A549 (cell line): ENCODE measurements at regions not wholly inside any gene's neighbourhood (a gene's known extent, or its start where the extent isn't known, plus 50 kb on each side); places are given as distances from the start of the nearest gene placed in this dataset.

Experiments
- ATAC-seq, 2 experiments: fragments of 200-7000 bp in 1 of 2; fragments of >200 bp in 1 of 2; cut with Nextera tagmentation in 1 of 2; cut with Tn5 transposase in 1 of 2; 3 replicates each; pipeline versions ENCODE4 v1.8.0 to v1.9.1; 2018 to 2020; ENCODE audit warnings: mild to moderate bottlenecking in 1 of 2, moderate library complexity in 1 of 2
- CTCF ChIA-PET: fragments of 300-600 bp; sonication (Branson Sonifier 250); formaldehyde crosslinking; extraction: SDS; loops from one replicate; lab custom pipeline; 2021; ENCODE audit warnings: antibody characterized with exemption, inconsistent platforms; lab: Yijun Ruan, JAX
- POLR2A ChIA-PET: fragments of 350-600 bp; formaldehyde crosslinking; extraction: SDS; loops from one replicate; lab custom pipeline; 2021; ENCODE audit warnings: antibody characterized with exemption, inconsistent platforms; lab: Yijun Ruan, JAX
- DNase-seq, 2 experiments: peaks; one replicate each; pipeline versions ENCODE4 v3.0.0 to v3.0.0-alpha.2; 2011 to 2016; ENCODE audit warnings: low read depth in 1 of 2, low spot score in 1 of 2
- FAIRE-seq: peaks from 2 replicates; lab custom pipeline; 2011; peaks lifted over from hg19 to GRCh38; lab: Jason Lieb, UNC
- H3K27ac ChIP-seq, 2 experiments: fragments of >200 bp; sonication (Bioruptor Twin); formaldehyde crosslinking; 3 replicates each; pipeline ENCODE4 v1.5.1; 2016 to 2017
- H3K4me1 ChIP-seq: fragments of >200 bp; sonication (Bioruptor Twin); formaldehyde crosslinking; 3 replicates; pipeline ENCODE4 v1.6.1; 2016
- H3K4me2 ChIP-seq: fragments of >200 bp; sonication (Bioruptor Twin); formaldehyde crosslinking; 3 replicates; pipeline ENCODE4 v1.6.1; 2016
- H3K4me3 ChIP-seq: fragments of >200 bp; sonication (Bioruptor Twin); formaldehyde crosslinking; 3 replicates; pipeline ENCODE4 v1.5.1; 2016
- H3K9me3 ChIP-seq: fragments of >200 bp; sonication (Bioruptor Twin); formaldehyde crosslinking; 3 replicates; pipeline ENCODE4 v1.6.1; 2016
- CBX2 ChIP-seq: fragments of 200-600 bp; sonication (generic); IDR thresholded peaks from 2 replicates; pipeline ENCODE4 v1.6.1; 2016; ENCODE audit warnings: low read depth, mild to moderate bottlenecking, borderline replicate concordance
- CBX8 ChIP-seq: fragments of 200-600 bp; sonication (generic); IDR thresholded peaks from 2 replicates; pipeline ENCODE4 v1.6.1; 2016
- EHF ChIP-seq: fragments of 250-450 bp; sonication (Bioruptor Pico); IDR thresholded peaks from 2 replicates; pipeline ENCODE4 v1.5.0; 2020; ENCODE audit warnings: mild to moderate bottlenecking
- EP300 ChIP-seq, 2 experiments: fragments of >200 bp; sonication (Bioruptor Twin); formaldehyde crosslinking; IDR thresholded peaks; 2 replicates in 1 of 2; 3 replicates in 1 of 2; pipeline ENCODE4 v1.6.1; 2016 to 2017
- FOSB ChIP-seq: fragments of 250-450 bp; sonication (Bioruptor Pico); IDR thresholded peaks from 2 replicates; pipeline ENCODE4 v1.5.0; 2020; ENCODE audit warnings: mild to moderate bottlenecking, moderate library complexity
- FOXS1 ChIP-seq: fragments of 250-450 bp; sonication (Bioruptor Pico); IDR thresholded peaks from 2 replicates; pipeline ENCODE4 v1.5.0; 2020; ENCODE audit warnings: mild to moderate bottlenecking, moderate library complexity
- GATA3 ChIP-seq: IDR thresholded peaks from 2 replicates; pipeline ENCODE4 v1.6.1; 2012; ENCODE audit warnings: borderline replicate concordance
- HMGXB4 ChIP-seq: fragments of 250-450 bp; sonication (Bioruptor Pico); IDR thresholded peaks from 2 replicates; pipeline ENCODE4 v1.5.0; 2021; ENCODE audit warnings: mild to moderate bottlenecking, moderate library complexity, borderline replicate concordance
- JUNB ChIP-seq: fragments of >200 bp; sonication (Bioruptor Twin); formaldehyde crosslinking; IDR thresholded peaks from 2 replicates; pipeline ENCODE4 v1.6.1; 2016
- KDM1A ChIP-seq: fragments of 200-600 bp; sonication (generic); IDR thresholded peaks from 2 replicates; pipeline ENCODE4 v1.6.1; 2016; ENCODE audit warnings: low read depth, mild to moderate bottlenecking
- RAD21 ChIP-seq, 2 experiments: fragments of >200 bp in 1 of 2; sonication (Bioruptor Twin) in 1 of 2; formaldehyde crosslinking in 1 of 2; IDR thresholded peaks in 1 of 2; conservative IDR thresholded peaks in 1 of 2; 2 replicates in 1 of 2; 3 replicates in 1 of 2; pipeline ENCODE4 v1.6.1; 2012 to 2018; ENCODE audit warnings: inconsistent platforms in 1 of 2
- RFX5 ChIP-seq: fragments of 450-650 bp; IDR thresholded peaks from 2 replicates; pipeline ENCODE4 v1.7.1; 2014; ENCODE audit warnings: antibody characterized with exemption, mild to moderate bottlenecking, moderate library complexity
- RNF2 ChIP-seq: fragments of 200-600 bp; sonication (generic); IDR thresholded peaks from 2 replicates; pipeline ENCODE4 v1.6.1; 2016; ENCODE audit warnings: low read depth, mild to moderate bottlenecking, antibody characterized with exemption, moderate library complexity, borderline replicate concordance
- TP53 ChIP-seq: fragments of 250-450 bp; sonication (Bioruptor Pico); IDR thresholded peaks from 2 replicates; pipeline ENCODE4 v1.5.0; 2021; ENCODE audit warnings: mild to moderate bottlenecking, moderate library complexity
- whole genome bisulfite sequencing: methylation state at CpG from one replicate; pipeline ENCODE4 v1.1.6; 2017; ENCODE audit errors: missing lambda C conversion rate; 5-methylcytosine and 5-hydroxymethylcytosine counted together

DNA sequence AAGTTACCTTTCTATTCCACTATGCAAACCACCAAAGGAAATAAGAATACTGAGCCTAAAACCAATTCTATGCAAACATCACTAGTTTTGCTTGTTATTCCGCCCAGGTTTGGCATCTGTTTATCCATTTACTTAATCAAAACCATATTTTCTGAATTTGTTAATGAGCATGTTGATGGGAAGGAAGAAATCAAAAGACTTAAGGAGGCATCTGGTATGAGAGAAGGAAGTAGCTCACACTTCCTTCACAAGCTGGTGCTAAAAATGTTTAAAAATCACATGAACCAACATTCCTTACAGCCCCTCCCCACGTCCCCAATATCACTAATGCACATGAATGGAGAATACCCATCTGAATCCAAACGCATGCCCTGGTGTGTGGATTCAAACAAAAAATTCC, 52.0 kb upstream of the PRKAR2B start:
- Histone ChIP-seq H3K4me3 (no peak overlapping the region), H3K4me1 (no peaks in the 10 kb centered on the region), H3K27ac (no peak overlapping the region), H3K4me2 (no peak overlapping the region), H3K9me3 (no peaks in the 10 kb centered on the region)
- ATAC-seq (no peak), DNase-seq (no peak), FAIRE-seq (no peak)
- POLR2A ChIA-PET = no interaction called here
- CTCF ChIA-PET = interaction anchor here (0.6 kb wide), 1 partner anchor 12 kb away, joined by 3 read pairs; no protein-coding TSS in a partner anchor
- TF ChIP-seq EP300 (IDR thresholded peaks at IDR 0.05) = no peak
- no peak for TF ChIP-seq GATA3
- no peak for TF ChIP-seq CBX8
- no peak for TF ChIP-seq RFX5
- no peak for TF ChIP-seq FOXS1
- no peak for TF ChIP-seq RNF2
- no peak for TF ChIP-seq TP53 (CRISPR knock-in tag)
- TF ChIP-seq KDM1A = no peak
- TF ChIP-seq HMGXB4 (CRISPR knock-in tag) = no peak
- no peak for TF ChIP-seq EHF (CRISPR knock-in tag)
- no peak for TF ChIP-seq FOSB (CRISPR knock-in tag)
- no peak for TF ChIP-seq CBX2
- no peak for TF ChIP-seq JUNB
- no peak for TF ChIP-seq RAD21 (conservative IDR thresholded peaks at IDR 0.05 in 1 of 2, IDR thresholded peaks at IDR 0.05 in 1 of 2)
- 40% methylated on average over 3 of the region's 3 CpGs for WGBS
